Lower leg skin (tissue), 3 donors: ENCODE measurements at regions not wholly inside any gene's neighbourhood (a gene's known extent, or its start where the extent isn't known, plus 50 kb on each side); places are given as distances from the start of the nearest gene placed in this dataset.

ENCODE experiments used
- CTCF ChIP-seq, 3 donors: fragments of 450-650 bp; IDR thresholded peaks; one replicate each; pipeline ENCODE4 v1.5.1; 2016; ENCODE audit warnings: antibody characterized with exemption in 3 of 3, mild to moderate bottlenecking in 3 of 3, moderate library complexity in 2 of 3
- POLR2A ChIP-seq, 2 donors: fragments of 450-650 bp; IDR thresholded peaks; one replicate each; pipeline ENCODE4 v1.6.1; 2016 to 2017; ENCODE audit warnings: antibody characterized with exemption in 2 of 2, mild to moderate bottlenecking in 1 of 2, moderate library complexity in 1 of 2

GRCh38 chr2:121037480-121037879, 247.5 kb downstream of the TFCP2L1 start:
- TF ChIP-seq POLR2A (IDR thresholded peaks at IDR 0.05) (no peak), CTCF (IDR thresholded peaks at IDR 0.05) (no peak)
